ENCODE measurements at regions not wholly inside any gene's neighbourhood (a gene's known extent, or its start where the extent isn't known, plus 50 kb on each side); places are given as distances from the start of the nearest gene placed in this dataset.

GRCh38 chr9:19553441-19553840 lies 144.6 kb downstream of the ACER2 start:
- DNase-seq (ENCODE audit: low spot score) = no peak
- H3K27ac Mint-ChIP-seq (ENCODE audit: unreplicated experiment) = no peak overlapping the region
- no peaks in the 10 kb centered on the region for H3K27me3 Mint-ChIP-seq (ENCODE audit: unreplicated experiment)
- peaks cover 9% of the 10 kb centered on the region for H3K4me1 Mint-ChIP-seq (ENCODE audit: unreplicated experiment)
- H3K36me3 Mint-ChIP-seq (ENCODE audit: low read depth, unreplicated experiment) = no peaks in the 10 kb centered on the region
- H3K9me3 Mint-ChIP-seq (ENCODE audit: unreplicated experiment) = peaks cover 5% of the 10 kb centered on the region
- no peak overlapping the region for H3K4me3 Mint-ChIP-seq (ENCODE audit: unreplicated experiment)
- no peak for TF ChIP-seq CTCF (IDR thresholded peaks at IDR 0.05; ENCODE audit: unreplicated experiment)

DNA sequence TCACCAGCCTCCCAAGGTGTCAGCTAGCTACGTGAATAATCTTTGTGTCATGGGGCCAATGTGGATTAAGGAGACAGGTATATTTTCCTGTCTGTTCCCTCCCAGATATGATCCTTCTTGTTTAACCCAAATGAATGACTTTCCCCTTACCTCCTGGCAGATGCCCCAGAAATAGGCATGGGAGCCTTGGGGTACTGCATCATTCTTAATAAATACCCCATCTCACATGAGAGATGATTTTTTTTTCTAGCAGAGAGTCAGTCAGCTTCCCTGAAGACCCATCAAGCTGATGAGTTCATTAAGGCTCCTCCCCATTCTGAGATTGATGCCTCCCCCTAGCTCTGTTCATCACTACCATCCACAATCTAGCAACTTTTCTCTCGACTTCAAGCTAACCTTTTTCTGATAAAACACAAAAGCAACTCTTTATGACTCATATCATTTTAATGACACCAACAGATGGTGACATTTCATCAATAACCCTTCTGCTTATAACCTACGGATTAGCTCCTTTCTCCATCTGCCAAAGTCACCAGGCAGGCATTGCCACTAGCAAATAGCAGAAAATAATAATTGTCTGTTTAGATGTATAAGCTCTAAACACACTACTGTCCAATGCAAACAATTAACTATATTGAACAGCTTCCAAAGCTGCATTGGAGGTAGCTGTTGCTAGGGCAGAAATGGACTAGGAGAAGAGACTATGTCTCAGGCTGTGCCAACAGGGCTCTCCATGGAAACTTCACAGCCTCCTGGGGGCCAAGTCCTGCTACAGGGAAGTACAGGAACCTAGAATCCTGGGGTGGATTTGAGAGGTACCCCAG lies 143.7 kb downstream of the ACER2 start:
- no peaks in the 10 kb centered on the region for H3K9me3 Mint-ChIP-seq (ENCODE audit: unreplicated experiment)
- H3K36me3 Mint-ChIP-seq (ENCODE audit: low read depth, unreplicated experiment) = no peaks in the 10 kb centered on the region
- peaks cover 9% of the 10 kb centered on the region for H3K4me1 Mint-ChIP-seq (ENCODE audit: unreplicated experiment)
- no peak overlapping the region for H3K4me3 Mint-ChIP-seq (ENCODE audit: unreplicated experiment)
- DNase-seq (ENCODE audit: low spot score) = no peak
- H3K27ac Mint-ChIP-seq (ENCODE audit: unreplicated experiment) = no peak overlapping the region
- H3K27me3 Mint-ChIP-seq (ENCODE audit: unreplicated experiment) = no peaks in the 10 kb centered on the region
- no peak for TF ChIP-seq CTCF (IDR thresholded peaks at IDR 0.05; ENCODE audit: unreplicated experiment)

DNA sequence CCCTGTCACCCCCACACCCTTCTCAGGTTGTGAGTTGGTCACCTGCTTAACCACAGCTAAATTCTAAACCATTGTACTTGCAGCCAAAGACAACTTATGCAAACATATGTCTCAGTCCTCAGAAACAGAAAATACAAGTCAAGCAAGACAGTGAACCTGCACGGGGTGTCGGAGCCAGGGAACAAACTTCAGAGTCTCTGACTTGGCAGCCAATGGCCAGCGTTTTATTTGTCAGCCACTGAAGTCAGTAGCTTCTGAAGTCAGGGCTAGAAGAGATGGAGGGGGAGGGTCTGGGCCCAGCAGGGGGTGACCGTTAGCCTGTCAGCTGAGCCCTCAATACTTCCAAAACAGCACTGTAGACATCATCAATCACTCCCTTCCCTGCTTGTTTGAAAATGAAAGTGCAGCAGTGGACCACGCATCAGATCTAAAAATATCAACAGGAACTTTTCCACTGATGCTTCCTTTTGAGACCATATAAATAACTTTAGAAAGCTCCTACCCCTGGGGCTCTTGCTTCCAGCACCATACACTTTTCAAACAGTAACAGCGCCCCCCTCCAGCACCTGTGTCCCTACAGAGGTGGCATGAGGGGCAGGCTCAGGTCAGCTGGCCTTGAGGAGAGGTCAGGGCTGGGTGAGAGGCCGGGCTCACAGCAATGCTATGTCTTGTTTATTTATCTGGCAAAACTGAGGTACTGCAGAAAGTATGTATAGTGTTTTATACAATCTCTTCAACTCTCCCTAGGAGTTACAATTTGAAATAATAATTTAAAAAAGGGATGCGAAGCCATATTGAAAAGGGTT lies 142.5 kb downstream of the ACER2 start:
- H3K9me3 Mint-ChIP-seq (ENCODE audit: unreplicated experiment) = no peaks in the 10 kb centered on the region
- no peak for DNase-seq (ENCODE audit: low spot score)
- H3K27me3 Mint-ChIP-seq (ENCODE audit: unreplicated experiment) = no peaks in the 10 kb centered on the region
- peaks cover 9% of the 10 kb centered on the region for H3K4me1 Mint-ChIP-seq (ENCODE audit: unreplicated experiment)
- no peak overlapping the region for H3K4me3 Mint-ChIP-seq (ENCODE audit: unreplicated experiment)
- TF ChIP-seq CTCF (IDR thresholded peaks at IDR 0.05; ENCODE audit: unreplicated experiment) = no peak
- H3K36me3 Mint-ChIP-seq (ENCODE audit: low read depth, unreplicated experiment) = no peaks in the 10 kb centered on the region
- H3K27ac Mint-ChIP-seq (ENCODE audit: unreplicated experiment) = no peak overlapping the region

DNA sequence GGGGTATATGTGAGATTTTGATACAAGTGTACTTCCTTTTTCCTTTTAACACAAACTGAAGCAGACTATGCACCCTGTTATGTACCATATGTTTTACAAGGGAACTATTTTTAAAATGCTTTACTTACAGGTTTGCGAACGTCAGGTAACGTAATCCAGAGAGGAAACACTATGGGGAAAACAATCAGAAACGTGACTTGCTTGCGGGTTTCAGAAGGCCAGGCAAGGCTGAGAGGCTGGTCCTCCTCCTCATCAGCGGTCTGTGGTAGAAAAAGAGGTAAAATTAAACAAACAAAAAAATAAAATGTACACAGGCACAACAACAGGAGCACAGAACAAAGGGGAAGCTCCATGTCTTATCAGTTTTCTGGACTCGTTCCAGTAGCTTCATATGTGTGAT lies 141.2 kb downstream of the ACER2 start:
- no peak overlapping the region for H3K27ac Mint-ChIP-seq (ENCODE audit: unreplicated experiment)
- H3K9me3 Mint-ChIP-seq (ENCODE audit: unreplicated experiment) = no peaks in the 10 kb centered on the region
- no peaks in the 10 kb centered on the region for H3K36me3 Mint-ChIP-seq (ENCODE audit: low read depth, unreplicated experiment)
- no peak for TF ChIP-seq CTCF (IDR thresholded peaks at IDR 0.05; ENCODE audit: unreplicated experiment)
- peaks cover 9% of the 10 kb centered on the region for H3K4me1 Mint-ChIP-seq (ENCODE audit: unreplicated experiment)
- H3K4me3 Mint-ChIP-seq (ENCODE audit: unreplicated experiment) = no peak overlapping the region
- no peaks in the 10 kb centered on the region for H3K27me3 Mint-ChIP-seq (ENCODE audit: unreplicated experiment)
- DNase-seq (ENCODE audit: low spot score) = no peak

- Mint-ChIP-seq H3K27ac (ENCODE audit: unreplicated experiment) (no peak overlapping the region), H3K4me1 (ENCODE audit: unreplicated experiment) (no peaks in the 10 kb centered on the region), H3K9me3 (ENCODE audit: unreplicated experiment) (no peaks in the 10 kb centered on the region), H3K4me3 (ENCODE audit: unreplicated experiment) (no peak overlapping the region), H3K27me3 (ENCODE audit: unreplicated experiment) (no peaks in the 10 kb centered on the region), H3K36me3 (ENCODE audit: low read depth, unreplicated experiment) (no peaks in the 10 kb centered on the region)
- DNase-seq (ENCODE audit: low spot score) = no peak
- TF ChIP-seq CTCF (IDR thresholded peaks at IDR 0.05; ENCODE audit: unreplicated experiment) = no peak
Measured at GRCh38 chr9:19533373-19533772, 124.6 kb downstream of the ACER2 start.

Measured in endothelial cell (in vitro differentiated cells).